HG03108 (cell line): ENCODE measurements at regions not wholly inside any gene's neighbourhood (a gene's known extent, or its start where the extent isn't known, plus 50 kb on each side); places are given as distances from the start of the nearest gene placed in this dataset.
"Not testable (repeated sequence)": the region's sequence is repeated elsewhere in the genome, so short reads cannot be mapped to it uniquely, and the experiment has no call there.

ENCODE experiments used
- ATAC-seq: cut with Tn5 transposase; IDR thresholded peaks from one replicate; pipeline ENCODE4 v1.9.1; 2021; ENCODE audit warnings: moderate library complexity; ENCODE audit not compliant: unreplicated experiment

DNA sequence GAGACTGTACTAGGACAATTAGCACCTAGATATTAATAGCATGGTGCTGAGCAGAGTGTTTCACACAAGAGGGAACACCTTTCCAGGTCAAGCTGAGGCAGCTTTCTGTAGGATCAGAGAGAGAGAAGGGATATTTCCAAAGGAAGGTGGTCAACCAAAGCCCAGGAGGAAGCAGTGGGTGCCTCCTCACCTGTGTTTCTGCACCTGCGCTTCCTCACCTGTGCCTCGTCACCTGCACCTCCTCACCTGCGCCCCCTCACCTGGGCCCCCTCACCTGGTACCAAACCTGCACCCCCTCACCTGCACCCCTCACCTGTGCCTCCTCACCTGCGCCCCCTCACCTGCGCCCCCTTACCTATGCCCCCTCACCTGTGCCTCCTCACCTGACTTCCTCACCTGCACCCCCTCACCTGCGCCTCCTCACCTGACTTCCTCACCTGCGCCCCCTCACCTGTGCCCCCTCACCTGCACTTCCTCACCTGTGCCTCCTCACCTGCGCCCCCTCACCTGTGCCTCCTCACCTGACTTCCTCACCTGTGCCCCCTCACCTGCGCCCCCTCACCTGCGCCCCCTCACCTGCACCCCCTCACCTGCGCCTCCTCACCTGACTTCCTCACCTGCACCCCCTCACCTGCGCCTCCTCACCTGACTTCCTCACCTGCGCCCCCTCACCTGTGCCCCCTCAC is 67.9 kb downstream of the TTLL2 start:
- ATAC-seq, result no peak

- no peak for ATAC-seq
Measured at GRCh38 chr6:167393731-167394130, 68.8 kb downstream of the TTLL2 start.

DNA sequence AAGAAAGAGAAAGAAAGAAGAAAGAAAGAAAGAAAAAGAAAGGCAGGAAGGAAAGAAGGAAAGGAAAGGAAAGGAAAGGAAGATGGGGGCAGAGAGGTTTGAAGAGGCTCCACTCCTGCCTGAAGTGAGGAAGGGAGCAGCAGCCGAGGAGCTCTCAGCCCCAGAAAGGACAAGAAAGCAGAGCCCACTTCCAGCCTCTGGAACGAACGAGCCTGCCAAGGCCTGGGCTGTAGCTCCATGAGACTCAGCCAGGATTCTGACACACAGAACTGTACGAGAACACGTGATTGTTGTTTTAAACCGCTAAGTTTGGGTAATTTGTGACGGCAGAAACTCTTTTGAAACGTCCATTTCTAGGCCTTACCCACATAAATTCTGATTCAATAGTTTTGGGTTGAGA is 69.5 kb downstream of the TTLL2 start:
- no peak for ATAC-seq

- ATAC-seq, result no peak
Measured at GRCh38 chr6:167394820-167395219, 69.9 kb downstream of the TTLL2 start.

DNA sequence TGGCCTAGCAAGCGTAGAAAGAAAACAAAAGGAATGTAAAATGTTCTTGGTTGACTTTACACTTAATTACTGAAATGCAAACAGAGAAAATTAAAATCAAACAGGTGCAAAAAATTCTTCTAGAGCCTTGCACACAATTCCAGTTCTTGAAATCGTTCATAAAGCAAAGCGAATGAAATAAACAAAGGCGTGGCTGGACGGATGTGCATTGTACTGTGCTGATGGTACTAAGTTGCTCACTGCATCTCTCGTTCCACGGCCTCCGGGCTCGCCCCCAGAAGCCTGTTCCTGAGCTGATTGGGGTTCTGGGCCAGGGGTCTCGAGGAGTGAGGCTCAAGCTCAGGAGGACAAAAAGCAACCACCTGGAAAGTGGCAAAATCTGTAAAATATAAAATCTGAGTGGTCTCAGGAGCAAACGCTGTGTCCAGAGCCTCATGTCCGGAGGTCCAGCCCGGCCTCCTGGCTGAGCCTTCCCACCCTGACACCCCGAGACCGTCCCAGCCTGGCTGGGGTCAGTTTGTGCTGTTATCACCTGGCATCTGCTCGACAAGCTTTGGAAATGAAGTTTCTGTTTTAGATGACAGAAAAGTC is 71.3 kb downstream of the TTLL2 start:
- no peak for ATAC-seq

GRCh38 chr6:167396659-167397490 is 72.0 kb downstream of the TTLL2 start:
- ATAC-seq, result no peak

DNA sequence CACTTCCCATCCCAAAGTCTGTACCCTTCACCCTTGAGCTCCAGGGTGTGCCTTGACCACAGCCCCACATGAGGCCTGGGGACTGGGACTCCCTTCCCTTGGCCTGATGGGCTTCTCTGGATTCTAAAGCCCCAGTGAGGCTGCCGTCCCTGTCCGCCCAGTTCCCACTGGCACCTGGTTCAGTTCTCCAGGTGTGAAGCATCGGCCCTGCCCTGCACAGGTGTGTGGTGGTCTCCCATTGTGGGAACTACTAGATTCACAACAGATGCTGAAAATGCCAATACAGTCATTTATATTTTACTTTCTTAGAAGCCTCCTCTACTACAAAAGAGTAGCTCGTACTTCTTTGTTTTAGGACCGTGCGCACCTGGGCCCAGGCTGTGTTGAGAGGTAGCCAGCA is 72.8 kb downstream of the TTLL2 start:
- no peak for ATAC-seq

DNA sequence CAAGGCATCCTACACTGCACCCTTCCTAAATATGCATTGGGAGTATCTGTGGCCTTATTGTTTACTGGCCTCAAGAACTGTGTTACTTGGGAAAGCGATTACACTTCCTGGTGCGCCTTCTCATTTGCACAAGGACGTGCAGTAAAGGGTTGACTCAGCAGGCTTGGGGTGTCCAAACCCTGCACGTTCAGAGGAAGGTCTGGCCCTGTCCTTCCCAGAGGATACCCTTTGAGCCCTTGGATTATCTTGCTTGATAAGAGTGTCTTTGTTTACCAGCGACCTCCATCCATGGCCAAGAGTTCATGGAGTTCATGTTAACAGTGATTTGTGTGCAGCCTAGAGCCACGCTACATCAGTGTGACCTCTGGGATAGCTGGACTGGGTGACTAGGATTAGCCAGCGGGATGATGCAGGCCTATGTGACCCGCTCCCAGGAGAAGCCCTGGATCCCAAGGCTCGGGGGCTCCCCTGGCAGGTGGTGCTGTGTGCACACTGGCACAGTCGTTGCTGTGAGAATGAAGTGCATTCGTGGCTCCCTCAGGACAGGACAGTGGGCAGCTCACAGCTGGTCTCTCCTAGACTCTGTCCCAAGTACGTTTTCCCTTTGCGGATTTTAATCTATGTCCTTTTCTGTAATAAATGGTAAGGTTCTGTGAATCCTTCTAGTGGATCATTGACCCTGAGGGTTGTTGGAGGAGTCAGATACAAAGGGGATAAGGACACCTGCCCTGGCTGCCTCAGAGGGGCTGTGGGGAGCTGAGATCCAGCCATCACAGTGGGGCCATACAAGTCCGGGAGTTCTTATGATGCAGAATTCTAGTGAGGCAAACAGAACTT is 73.5 kb downstream of the TTLL2 start:
- ATAC-seq, result no peak

DNA sequence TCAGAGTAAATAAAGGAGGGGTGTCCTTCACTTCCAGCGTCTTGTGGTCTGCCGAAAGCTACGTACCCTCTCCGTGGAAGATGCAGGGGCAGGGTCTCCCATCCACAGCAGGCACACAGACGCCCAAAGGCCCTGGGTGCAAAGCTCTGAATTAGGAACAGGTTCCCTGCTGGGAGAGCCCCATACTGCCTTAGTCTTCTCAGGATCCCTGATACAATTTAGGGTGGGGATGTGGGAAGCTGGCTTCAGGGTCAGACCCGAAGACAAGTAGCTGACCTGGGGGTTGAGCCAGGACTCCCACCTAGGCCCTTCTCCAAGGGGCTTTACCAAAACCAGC is 74.1 kb downstream of the TTLL2 start:
- no peak for ATAC-seq

DNA sequence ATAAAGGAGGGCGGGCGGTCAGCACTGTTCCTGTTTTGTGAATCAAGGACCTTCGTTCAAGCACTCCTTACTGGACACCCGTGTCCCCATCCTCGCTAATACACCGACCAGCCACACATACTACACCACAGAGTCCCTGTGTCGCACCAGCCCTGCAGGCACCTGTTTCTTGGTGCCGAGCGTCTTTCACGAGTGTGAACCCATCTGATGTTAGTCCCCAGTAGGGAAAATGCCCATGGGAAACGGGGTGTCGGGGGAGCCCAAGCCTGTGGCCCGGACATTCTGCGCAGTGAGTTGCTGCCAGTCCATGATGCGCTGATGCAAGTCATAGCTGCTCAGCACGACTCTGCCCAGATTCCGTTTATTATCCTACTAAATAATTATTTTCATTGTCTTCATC is 74.7 kb downstream of the TTLL2 start:
- no peak for ATAC-seq

- no peak for ATAC-seq
Measured at GRCh38 chr6:167400482-167401138, 75.7 kb downstream of the TTLL2 start.

DNA sequence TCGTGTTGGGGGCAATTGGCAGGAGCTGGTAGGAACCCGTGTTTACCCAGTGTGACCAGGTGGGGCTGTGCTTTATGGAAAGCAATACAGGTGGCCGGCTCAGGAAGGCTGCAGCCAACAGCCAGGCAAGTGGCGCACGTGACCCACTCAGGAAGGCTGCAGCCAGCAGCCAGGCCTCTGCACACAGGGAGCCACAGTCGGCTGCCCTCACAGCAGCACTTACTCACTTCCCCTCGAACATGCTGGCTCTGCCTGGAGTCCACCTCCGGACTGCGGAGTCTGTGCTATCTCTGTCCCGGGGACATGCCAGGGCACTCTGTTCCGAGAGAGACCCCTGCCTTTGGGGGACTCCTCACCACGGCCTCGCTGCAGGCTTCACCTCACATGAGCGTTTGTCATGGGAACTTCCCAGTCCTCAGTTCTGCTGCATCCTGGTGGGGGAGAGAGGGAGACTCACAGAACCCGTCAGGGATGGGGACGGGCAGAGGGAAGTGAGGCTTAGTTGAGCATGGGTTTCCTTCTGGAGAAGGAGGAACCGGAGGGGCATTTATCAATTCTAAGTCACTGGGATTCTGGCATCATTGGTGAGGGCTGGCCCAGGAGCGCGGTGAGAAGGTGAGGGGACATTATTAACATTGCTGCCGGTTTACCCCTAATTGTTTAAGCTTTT is 76.8 kb downstream of the TTLL2 start:
- no peak for ATAC-seq

GRCh38 chr6:167402195-167402686 is 77.4 kb downstream of the TTLL2 start:
- ATAC-seq, result no peak

GRCh38 chr6:167403427-167403826 is 78.5 kb downstream of the TTLL2 start:
- no peak for ATAC-seq

DNA sequence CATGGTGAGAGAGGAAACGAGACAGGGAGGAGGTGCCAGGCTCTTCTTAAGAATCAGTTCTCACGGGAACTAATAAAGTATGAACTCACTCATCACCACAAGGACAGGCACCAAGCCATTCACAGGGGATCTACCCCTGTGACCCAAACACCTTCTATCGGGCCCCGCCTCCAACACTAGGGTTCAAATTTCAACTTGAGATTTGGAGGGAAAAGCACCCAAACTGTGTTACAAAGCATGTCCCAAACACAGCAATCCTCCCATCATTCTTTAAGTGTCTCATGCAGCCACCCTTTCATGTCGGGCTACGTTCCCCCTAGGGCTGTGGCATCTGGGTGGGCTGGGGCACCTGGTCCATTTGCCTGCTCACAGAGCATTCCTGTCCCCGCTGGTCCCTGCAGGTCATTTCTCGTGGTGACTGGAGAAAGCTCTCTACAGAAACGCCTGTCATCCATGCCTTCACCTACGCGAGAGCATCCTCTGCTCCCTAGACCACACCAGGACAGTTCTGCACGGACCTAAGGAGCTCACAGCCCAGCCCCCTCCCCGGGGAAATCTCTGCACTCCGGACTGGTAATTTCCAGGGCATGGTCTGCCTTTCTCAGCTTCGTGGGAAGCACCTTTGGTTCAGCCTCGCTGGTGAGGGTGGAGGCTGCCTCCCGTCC is 79.6 kb downstream of the TTLL2 start:
- ATAC-seq, result no peak

- ATAC-seq, result no peak
Measured at GRCh38 chr6:167405778-167406532, 81.1 kb downstream of the TTLL2 start.

DNA sequence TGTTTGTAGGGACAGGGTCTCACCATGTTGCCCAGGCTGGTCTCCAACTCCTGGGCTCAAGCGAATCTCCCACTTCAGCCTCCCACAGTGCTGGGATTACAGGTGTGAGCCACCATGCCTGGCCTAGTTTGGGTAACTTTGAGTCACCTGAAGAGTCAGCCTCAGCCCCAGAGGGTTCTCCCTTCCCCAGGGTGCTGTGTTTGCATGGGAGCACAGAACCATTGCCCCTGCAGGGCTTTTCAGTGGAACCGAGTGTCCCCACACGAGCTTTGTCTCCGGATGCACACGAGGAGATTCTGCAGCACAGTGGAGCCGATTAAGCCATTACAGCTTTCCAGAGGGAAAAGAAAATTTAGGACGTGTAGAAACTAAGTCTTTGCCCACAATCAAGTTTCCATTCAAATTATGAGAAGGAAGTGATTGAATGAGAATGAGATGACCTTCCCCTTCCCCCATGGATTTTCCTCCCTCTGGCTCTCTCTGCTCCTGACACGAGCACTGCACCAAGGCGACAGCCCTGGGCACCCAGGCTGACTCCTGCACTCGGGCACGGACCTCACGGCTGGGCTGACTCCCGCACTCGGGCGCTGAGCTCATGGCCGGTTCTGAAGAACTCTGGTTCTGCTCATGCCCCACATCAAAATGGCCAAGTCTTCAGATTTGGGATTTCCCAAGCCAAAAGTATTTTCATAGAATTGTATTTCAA is 81.8 kb downstream of the TTLL2 start:
- not testable (repeated sequence) for ATAC-seq
